ENCODE measurements at regions not wholly inside any gene's neighbourhood (a gene's known extent, or its start where the extent isn't known, plus 50 kb on each side); places are given as distances from the start of the nearest gene placed in this dataset.

GRCh38 chr10:126798649-126799048 is 106.6 kb upstream of the DOCK1 start:
- no peak for TF ChIP-seq POLR2A (IDR thresholded peaks at IDR 0.05)
- TF ChIP-seq, protein P1, sequence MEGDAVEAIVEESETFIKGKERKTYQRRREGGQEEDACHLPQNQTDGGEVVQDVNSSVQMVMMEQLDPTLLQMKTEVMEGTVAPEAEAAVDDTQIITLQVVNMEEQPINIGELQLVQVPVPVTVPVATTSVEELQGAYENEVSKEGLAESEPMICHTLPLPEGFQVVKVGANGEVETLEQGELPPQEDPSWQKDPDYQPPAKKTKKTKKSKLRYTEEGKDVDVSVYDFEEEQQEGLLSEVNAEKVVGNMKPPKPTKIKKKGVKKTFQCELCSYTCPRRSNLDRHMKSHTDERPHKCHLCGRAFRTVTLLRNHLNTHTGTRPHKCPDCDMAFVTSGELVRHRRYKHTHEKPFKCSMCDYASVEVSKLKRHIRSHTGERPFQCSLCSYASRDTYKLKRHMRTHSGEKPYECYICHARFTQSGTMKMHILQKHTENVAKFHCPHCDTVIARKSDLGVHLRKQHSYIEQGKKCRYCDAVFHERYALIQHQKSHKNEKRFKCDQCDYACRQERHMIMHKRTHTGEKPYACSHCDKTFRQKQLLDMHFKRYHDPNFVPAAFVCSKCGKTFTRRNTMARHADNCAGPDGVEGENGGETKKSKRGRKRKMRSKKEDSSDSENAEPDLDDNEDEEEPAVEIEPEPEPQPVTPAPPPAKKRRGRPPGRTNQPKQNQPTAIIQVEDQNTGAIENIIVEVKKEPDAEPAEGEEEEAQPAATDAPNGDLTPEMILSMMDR (IDR thresholded peaks at IDR 0.05), result no peak

Measured in testis (tissue), 2 donors.